HG02973 (cell line): ENCODE measurements at regions not wholly inside any gene's neighbourhood (a gene's known extent, or its start where the extent isn't known, plus 50 kb on each side); places are given as distances from the start of the nearest gene placed in this dataset.
"Not testable (repeated sequence)": the region's sequence is repeated elsewhere in the genome, so short reads cannot be mapped to it uniquely, and the experiment has no call there.

Experiments used
- ATAC-seq: cut with Tn5 transposase; IDR thresholded peaks from one replicate; pipeline ENCODE4 v1.9.1; 2021; ENCODE audit warnings: moderate library complexity; ENCODE audit not compliant: unreplicated experiment

- ATAC-seq, result no peak
Observed at GRCh38 chr21:14903172-14903865, 161.5 kb downstream of the NRIP1 start.

GRCh38 chr21:14901482-14901958 is 163.3 kb downstream of the NRIP1 start:
- ATAC-seq, result no peak

DNA sequence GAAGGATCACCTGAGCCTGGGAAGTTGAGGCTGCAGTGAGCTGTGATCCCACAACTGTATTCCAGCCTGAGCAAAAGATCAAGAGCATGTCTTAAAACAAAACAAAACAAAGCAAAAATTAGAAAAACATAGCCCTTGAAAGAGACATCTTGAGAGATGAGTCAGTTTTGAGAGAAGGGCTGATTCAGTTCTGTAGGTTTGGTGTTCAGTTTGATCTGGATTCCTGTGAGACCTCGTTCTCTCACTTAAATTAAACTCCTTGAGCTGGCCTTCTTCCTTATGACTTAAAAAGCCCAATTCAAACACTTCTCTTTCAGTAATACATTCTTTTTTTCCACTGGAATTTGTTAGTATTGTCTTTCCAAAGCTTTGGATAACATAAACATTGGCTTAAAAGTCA is 164.2 kb downstream of the NRIP1 start:
- no peak for ATAC-seq

DNA sequence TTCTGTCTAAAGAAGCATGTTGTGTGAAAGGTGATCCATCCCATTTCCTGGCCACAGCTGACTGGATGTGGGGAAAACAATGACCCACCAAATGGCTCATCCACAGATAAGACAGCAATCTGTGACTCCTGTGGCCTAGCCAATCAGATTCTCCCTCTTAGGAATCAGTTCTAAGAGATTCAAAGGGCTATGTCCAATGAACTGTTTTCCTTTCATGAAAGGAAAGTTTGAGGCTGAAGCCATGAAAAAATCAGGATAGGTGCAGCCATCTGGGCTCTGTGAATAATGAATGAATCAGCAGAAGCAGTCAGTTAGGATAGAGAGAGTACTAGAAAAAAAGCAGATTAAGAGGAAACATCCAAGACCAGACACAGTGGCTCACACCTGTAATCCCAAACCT is 164.7 kb downstream of the NRIP1 start:
- ATAC-seq, result no peak

- no peak for ATAC-seq
Observed at GRCh38 chr21:14895792-14896191, 169.0 kb downstream of the NRIP1 start.

DNA sequence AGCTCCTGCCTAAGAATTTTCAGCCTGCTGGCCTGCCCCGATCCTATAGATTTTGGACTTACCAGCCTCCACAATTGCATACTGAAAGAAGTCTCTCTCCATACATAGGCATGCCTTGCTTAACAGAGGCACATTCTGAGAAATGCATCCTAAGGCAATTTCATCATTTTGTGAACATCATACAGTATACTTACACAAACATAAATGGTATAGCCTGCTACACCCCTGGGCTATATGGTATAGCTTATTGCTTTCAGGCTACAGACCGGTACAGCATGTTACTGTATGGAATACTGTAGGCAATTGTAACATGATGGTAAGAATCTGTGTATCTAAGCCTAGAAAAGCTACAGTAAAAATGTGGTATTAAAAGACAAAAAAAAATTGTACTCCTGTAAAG is 174.7 kb downstream of the NRIP1 start:
- no peak for ATAC-seq

GRCh38 chr21:14889080-14889810 is 175.6 kb downstream of the NRIP1 start:
- no peak for ATAC-seq

DNA sequence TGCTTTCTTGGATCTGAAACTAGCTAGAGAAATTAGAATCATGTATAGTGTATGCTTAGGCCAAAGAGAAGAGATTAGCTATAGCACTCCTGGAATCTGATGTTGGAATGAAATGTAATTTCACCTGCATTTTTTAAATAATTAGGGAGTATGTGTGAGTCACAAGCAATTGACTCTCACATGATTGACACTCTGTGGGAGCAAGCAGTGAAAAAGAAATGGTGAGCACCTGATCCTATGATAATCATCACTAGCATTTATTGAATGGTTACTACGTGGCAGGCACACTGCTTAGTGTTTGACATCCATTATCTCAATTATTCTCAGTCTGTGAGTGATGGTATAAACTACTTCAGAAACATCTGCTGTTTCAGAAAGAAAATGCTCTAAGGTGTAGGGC is 176.6 kb downstream of the NRIP1 start:
- no peak for ATAC-seq

DNA sequence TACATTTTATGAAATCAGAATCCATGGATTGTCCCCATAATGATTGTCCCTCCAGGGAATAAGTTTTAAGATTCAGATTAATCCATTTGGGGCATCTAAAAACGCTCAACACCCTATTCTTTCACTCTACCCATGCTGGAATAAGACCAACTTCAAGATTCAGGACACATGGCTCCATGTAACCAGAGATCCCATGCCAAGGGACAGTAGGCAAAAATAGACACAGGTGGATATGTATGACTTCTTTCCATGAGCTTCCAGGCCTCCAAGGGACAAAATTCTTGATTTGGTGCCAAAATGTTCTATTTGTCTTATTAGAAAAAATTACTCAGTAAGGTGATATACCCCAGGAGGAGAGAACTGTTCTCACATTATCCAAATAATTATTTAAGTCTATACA is 178.8 kb downstream of the NRIP1 start:
- no peak for ATAC-seq

DNA sequence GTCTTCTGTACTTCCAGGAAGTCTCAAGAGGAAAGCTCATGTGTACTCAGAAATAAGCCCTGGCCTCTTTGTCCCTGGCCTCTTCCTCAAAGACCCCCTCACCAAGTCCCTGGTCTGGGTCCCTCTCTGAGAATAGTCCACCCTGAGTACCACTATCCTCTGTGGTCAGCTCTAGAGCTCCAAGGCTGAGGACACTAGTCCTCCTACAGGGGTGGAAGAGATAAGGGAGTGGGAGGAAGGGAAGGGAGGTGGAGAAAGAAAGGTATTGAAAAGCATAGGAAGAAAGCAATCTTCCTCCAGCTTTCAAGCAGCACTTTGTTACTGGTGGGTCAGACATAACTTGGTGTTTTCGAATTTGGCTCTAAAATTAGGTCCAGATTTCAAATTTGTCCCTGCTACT is 181.4 kb downstream of the NRIP1 start:
- ATAC-seq, result no peak

GRCh38 chr21:14882545-14882944 is 182.3 kb downstream of the NRIP1 start:
- not testable (repeated sequence) for ATAC-seq

GRCh38 chr21:14881863-14882499 is 182.8 kb downstream of the NRIP1 start:
- ATAC-seq, result no peak

GRCh38 chr21:14880922-14881321 is 183.9 kb downstream of the NRIP1 start:
- no peak for ATAC-seq

DNA sequence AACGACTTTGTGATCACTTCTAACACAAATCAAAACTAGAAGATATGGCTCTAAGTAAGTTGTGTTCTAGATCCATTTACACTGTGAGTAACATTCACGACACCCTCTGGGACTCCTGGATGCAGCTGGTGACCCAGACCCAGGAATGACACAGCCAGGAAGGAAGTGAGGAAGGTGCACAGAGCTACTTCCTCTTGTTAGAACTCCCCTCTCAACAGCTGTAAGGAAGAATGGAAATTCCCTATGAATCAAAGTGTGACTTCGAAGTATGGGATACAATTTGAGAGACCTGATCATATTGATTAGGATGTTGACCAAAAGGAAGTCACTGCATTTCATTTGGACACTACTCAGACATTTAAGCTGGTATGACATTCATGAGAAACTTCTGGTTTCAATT is 185.3 kb downstream of the NRIP1 start:
- ATAC-seq, result no peak

- no peak for ATAC-seq
Observed at GRCh38 chr21:14878971-14879370, 185.8 kb downstream of the NRIP1 start.

DNA sequence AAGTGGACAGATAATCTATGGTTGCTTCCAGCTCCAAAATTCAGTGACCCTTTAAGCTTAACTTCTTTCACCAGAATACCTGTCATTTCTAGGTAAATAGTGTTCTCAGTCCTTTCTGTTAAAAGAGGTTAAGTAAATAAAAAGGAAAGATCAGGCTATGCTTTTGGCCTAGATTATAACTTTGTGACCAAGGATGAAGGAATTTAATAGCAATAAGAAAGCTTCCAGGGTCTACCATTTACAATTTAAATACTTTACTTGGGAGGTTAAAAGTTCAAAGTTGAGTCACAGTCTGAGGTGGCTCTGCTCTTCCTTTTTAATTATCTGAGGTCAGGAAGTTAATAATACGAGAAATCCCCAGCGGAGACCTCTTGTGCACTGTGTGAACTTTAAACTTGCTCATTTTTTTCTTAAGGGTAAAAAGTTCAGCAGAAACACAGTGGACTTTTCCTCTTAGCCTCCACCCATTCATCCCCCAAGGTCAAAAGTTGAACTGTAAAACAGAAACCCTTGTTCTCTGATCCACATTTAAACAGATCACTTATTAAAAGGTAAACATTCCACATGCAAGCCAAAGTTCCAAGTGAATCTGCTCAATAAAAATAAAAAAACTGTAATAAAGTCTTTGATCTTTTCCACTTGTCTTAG is 187.1 kb downstream of the NRIP1 start:
- ATAC-seq, result no peak

DNA sequence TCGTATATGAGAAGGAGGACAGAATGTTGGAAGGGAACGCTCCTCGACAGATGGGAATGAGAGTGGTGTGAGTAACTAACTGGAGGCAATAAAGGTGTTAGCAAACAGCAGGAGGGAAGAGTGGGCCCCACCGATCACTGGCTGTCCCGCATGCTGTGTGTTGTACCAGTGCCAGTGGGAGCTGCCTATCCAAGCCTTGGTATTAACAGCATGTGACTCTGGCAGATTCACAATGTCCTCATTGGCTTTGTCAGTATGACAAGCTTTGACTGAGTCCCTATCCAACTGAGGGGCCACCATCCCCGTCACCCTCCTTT is 188.3 kb downstream of the NRIP1 start:
- ATAC-seq, result no peak

GRCh38 chr21:14875704-14876523 is 188.9 kb downstream of the NRIP1 start:
- peak; percentile 71 for ATAC-seq

DNA sequence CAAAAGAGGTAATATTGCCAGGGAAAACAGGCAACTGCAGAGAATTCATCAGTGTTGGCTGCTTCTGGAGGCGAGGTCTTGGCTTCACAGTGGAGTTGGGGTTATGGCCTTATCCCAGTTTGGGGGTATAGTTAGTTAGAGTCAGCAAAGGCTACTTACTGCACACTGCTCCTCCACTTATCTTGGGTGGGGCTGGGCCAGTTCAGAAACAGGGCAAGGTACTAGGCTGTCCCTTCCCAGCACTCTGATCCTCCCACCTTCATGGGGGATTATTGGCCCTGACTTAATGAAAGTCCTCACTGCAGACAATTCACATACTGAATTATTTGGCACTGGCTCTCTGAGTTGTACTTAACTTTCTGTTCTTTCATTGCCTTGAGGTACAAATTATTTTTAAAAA is 189.6 kb downstream of the NRIP1 start:
- ATAC-seq, result no peak

DNA sequence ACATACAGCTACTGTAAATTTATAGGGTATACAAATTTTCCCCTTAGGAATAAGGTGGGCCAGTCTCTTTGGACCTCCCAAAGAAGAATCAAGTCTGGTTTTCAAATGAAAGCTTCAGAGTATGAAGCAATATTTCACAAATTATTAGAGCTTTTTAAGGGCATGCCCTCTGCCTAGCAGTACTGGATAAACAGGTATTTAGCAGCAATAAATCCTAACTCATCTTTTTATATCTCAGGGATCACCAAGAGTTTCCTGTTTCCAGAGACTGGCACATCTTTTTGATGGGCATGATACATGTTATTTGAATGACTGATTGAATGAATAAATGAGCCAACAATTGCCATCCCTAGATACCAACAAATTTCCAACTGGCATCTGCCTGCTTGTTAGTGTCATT is 190.4 kb downstream of the NRIP1 start:
- ATAC-seq, result no peak

- no peak for ATAC-seq
Observed at GRCh38 chr21:14871861-14872260, 192.9 kb downstream of the NRIP1 start.
